ENCODE measurements at regions not wholly inside any gene's neighbourhood (a gene's known extent, or its start where the extent isn't known, plus 50 kb on each side); places are given as distances from the start of the nearest gene placed in this dataset.

- TF ChIP-seq CTCF (IDR thresholded peaks at IDR 0.05) (no peak), POLR2AphosphoS5 (IDR thresholded peaks at IDR 0.05) (no peak), POLR2A (IDR thresholded peaks at IDR 0.05) (no peak)
Measured at GRCh38 chr13:58592786-58593185, 961.2 kb downstream of the PCDH17 start.

All from sigmoid colon (tissue), 4 donors.